ENCODE measurements at regions not wholly inside any gene's neighbourhood (a gene's known extent, or its start where the extent isn't known, plus 50 kb on each side); places are given as distances from the start of the nearest gene placed in this dataset.
A peak's percentile ranks its signal among the peaks of the same experiment; 100 is the strongest.

GRCh38 chr9:99319048-99319447, 97.0 kb downstream of the SEC61B start:
- POLR2A ChIA-PET: no interaction called here
- CTCF ChIA-PET: no interaction called here
- ATAC-seq (no peak), FAIRE-seq (no peak), DNase-seq (ENCODE audit: low read depth in 1 of 2, low spot score in 1 of 2) (no peak)
- Histone ChIP-seq H3K27ac (no peak overlapping the region), H3K9me3 (no peaks in the 10 kb centered on the region), H3K4me1 (no peaks in the 10 kb centered on the region), H3K4me3 (no peak overlapping the region), H3K4me2 (no peak overlapping the region)
- TF ChIP-seq POLR2AphosphoS2 (conservative IDR thresholded peaks at IDR 0.05; ENCODE audit: low read length) (no peak), BCL3 (IDR thresholded peaks at IDR 0.05) (no peak), HOXB5 (CRISPR knock-in tag; IDR thresholded peaks at IDR 0.05) (no peak)
- 0% methylated on average over 1 of the region's 1 CpG for WGBS (ENCODE audit: missing lambda C conversion rate)

GRCh38 chr9:99322299-99322698, 100.2 kb downstream of the SEC61B start:
- POLR2A ChIA-PET: no interaction called here
- TF ChIP-seq SREBF2 (IDR thresholded peaks at IDR 0.05): no peak
- no peak for TF ChIP-seq FOSB (CRISPR knock-in tag; IDR thresholded peaks at IDR 0.05)
- no peak for TF ChIP-seq ZSCAN20 (CRISPR knock-in tag; IDR thresholded peaks at IDR 0.05)
- TF ChIP-seq CBX2 (IDR thresholded peaks at IDR 0.05; ENCODE audit: borderline replicate concordance, low read depth): no peak
- TF ChIP-seq PBX3 (IDR thresholded peaks at IDR 0.05): no peak
- TF ChIP-seq CHD2 (IDR thresholded peaks at IDR 0.05; ENCODE audit: low read length, partially characterized antibody): no peak
- no peak for TF ChIP-seq SMC3 (IDR thresholded peaks at IDR 0.05)
- TF ChIP-seq HMGXB4 (CRISPR knock-in tag; IDR thresholded peaks at IDR 0.05; ENCODE audit: borderline replicate concordance): no peak
- no peak for TF ChIP-seq EHF (CRISPR knock-in tag; IDR thresholded peaks at IDR 0.05)
- TF ChIP-seq MAX (IDR thresholded peaks at IDR 0.05): no peak
- TF ChIP-seq CHD4 (IDR thresholded peaks at IDR 0.05; ENCODE audit: borderline replicate concordance): no peak
- no peak for TF ChIP-seq KDM5A (IDR thresholded peaks at IDR 0.05)
- TF ChIP-seq MYC (IDR thresholded peaks at IDR 0.05; ENCODE audit: borderline replicate concordance, low read length): no peak
- no peak for TF ChIP-seq HDAC2 (IDR thresholded peaks at IDR 0.05)
- H3K9me3 ChIP-seq: no peaks in the 10 kb centered on the region
- CTCF ChIA-PET: interaction anchor here (0.8 kb wide), 1 partner anchor 474 kb away, joined by 4 read pairs; no protein-coding TSS in a partner anchor
- DNase-seq (ENCODE audit: low read depth in 1 of 2, low spot score in 1 of 2): no peak
- H3K4me2 ChIP-seq: no peak overlapping the region
- WGBS (ENCODE audit: missing lambda C conversion rate): 0% methylated on average over 1 of the region's 1 CpG
- H3K27ac ChIP-seq: no peak overlapping the region
- H3K4me1 ChIP-seq: no peaks in the 10 kb centered on the region
- ATAC-seq: no peak
- no peak overlapping the region for H3K4me3 ChIP-seq
- no peak for FAIRE-seq

- no peaks in the 10 kb centered on the region for H3K9me3 ChIP-seq
- CTCF ChIA-PET: no interaction called here
- H3K4me2 ChIP-seq: no peak overlapping the region
- H3K4me3 ChIP-seq: no peak overlapping the region
- FAIRE-seq (no peak), ATAC-seq (peak in 1 of 2 experiments; percentile 57; a peak in 2 of 6 replicates), DNase-seq (ENCODE audit: low read depth in 1 of 2, low spot score in 1 of 2) (peak in 1 of 2 experiments; percentile 9)
- POLR2A ChIA-PET: no interaction called here
- no peaks in the 10 kb centered on the region for H3K4me1 ChIP-seq
- TF ChIP-seq NR3C1 (IDR thresholded peaks at IDR 0.05): no peak
- TF ChIP-seq RFX5 (IDR thresholded peaks at IDR 0.05): no peak
- TF ChIP-seq ESRRA (IDR thresholded peaks at IDR 0.05; ENCODE audit: borderline replicate concordance, low read length): no peak
- TF ChIP-seq E2F6 (IDR thresholded peaks at IDR 0.05; ENCODE audit: borderline replicate concordance, low read depth): no peak
- TF ChIP-seq HDAC2 (IDR thresholded peaks at IDR 0.05): no peak
- no peak for TF ChIP-seq CBX8 (IDR thresholded peaks at IDR 0.05)
- no peak for TF ChIP-seq CHD4 (IDR thresholded peaks at IDR 0.05; ENCODE audit: borderline replicate concordance)
- no peak for TF ChIP-seq TP53 (CRISPR knock-in tag; IDR thresholded peaks at IDR 0.05)
- TF ChIP-seq REST (IDR thresholded peaks at IDR 0.05): no peak
- no peak for TF ChIP-seq HEYL (CRISPR knock-in tag; IDR thresholded peaks at IDR 0.05)
- 23% methylated on average over 5 of the region's 5 CpGs for WGBS (ENCODE audit: missing lambda C conversion rate)
- no peak overlapping the region for H3K27ac ChIP-seq
Measured at GRCh38 chr9:99326112-99326916, 104.2 kb downstream of the SEC61B start.
